Ecto neural progenitor cell (in vitro differentiated cells): ENCODE measurements at regions not wholly inside any gene's neighbourhood (a gene's known extent, or its start where the extent isn't known, plus 50 kb on each side); places are given as distances from the start of the nearest gene placed in this dataset.

Source experiments
- DNase-seq: peaks from one replicate; pipeline ENCODE4 v3.0.0-alpha.2; 2018; ENCODE audit warnings: low spot score

- DNase-seq: no peak
These were observed 134.8 kb upstream of the NTM start for GRCh38 chr11:131235328-131236298.

GRCh38 chr11:131240421-131240820 is 130.0 kb upstream of the NTM start:
- DNase-seq: no peak

GRCh38 chr11:131242476-131243000 is 127.9 kb upstream of the NTM start:
- peak; percentile 16 for DNase-seq

DNA sequence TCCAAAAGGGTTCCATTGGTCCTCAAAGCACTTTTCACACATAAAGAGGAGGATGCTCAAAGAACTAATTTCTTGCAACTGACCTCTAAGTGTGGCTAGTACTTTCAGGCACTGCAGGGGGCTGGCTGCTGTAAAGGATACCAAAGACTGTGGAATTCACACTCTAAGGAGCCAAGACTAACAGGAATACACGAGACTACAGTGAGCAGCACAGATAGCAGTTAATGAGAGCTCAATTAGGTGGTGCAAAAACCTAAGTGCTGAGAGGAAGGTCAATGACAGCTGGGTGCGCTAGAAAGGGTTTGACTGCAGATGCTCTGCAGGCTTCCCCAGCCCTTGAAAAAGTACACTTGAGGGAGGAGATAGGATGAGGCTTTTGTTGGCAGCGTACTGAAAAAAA is 124.3 kb upstream of the NTM start:
- no peak for DNase-seq

DNA sequence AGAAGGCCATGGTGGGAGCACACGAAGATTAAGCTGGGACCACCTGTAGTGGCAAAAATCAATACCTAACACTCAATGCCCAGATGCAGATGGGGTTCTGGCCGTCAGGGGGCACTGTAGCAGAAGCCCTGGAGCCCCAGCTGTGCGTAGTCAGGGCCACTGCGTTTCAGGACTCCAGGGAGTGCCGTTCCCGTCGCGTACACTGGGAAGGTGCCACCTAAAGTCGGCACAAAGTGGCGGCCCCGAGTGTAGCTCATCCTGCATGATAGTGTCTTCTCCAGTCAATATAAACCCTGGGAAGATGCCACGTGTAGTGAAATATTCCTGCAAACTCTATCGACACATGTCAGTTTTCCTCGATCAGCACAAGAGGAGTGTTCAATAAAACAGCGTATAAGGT is 123.8 kb upstream of the NTM start:
- peak; percentile 77 for DNase-seq

GRCh38 chr11:131248588-131248987 is 121.8 kb upstream of the NTM start:
- DNase-seq: no peak

- no peak for DNase-seq
These were observed 117.2 kb upstream of the NTM start for GRCh38 chr11:131253142-131253655.

GRCh38 chr11:131253656-131254151 is 116.7 kb upstream of the NTM start:
- no peak for DNase-seq

- DNase-seq: no peak
These were observed 116.2 kb upstream of the NTM start for GRCh38 chr11:131254254-131254653.

- DNase-seq: no peak
These were observed 96.2 kb upstream of the NTM start for GRCh38 chr11:131274233-131274632.

- DNase-seq: no peak
These were observed 94.8 kb upstream of the NTM start for GRCh38 chr11:131275580-131275979.

DNA sequence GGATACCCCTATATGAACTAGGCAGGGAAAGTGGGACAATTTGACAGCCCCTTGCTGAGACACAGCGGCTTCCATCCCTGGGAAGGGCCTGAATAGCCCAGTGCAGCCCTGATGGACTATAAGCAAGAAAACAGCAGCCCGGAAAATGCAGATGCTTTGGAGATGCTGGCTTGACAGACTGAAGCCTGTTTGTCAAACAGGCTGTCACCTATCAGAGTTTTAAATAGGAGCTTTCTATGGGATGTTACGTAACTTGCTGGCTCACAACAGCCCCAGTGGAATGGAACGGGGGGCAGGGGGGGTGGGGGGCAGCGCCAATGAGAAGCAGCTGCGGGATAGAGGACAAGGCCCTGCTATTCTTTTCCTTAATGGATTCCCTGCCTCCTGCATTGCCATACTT is 91.9 kb upstream of the NTM start:
- DNase-seq: no peak

DNA sequence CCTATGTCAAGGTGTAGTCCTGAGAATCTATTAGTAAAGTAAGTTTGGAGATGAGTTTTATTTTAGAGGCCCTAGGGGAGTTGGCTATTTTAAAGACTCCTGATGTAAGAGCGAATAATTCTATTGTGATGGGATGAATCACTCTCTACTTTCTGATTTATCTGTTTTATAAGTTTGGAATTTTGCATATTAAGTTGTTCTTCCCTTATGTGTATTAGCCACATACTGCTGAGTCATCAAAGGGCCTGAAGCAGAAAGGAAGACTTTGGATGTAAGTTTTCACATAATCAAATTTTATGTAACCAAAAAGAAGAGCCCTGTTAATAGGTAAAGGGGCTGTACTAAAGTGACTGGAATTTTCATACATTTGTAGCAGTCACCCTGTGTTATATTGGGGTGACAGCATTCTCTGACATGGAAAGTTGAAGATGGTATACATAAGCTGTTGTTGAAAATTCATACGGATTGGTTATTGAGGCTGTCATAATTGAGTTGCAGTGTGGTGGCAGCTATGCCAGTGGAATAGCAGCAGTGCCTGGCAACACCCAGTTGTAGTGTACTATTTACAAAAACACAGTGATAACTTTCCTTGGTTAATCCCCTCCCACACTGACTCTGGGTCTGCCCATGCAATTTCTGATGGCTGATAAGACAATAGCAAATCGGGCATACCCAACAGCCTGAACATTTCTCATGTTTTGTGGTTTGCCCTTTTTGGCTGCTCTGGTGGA is 90.6 kb upstream of the NTM start:
- no peak for DNase-seq

DNA sequence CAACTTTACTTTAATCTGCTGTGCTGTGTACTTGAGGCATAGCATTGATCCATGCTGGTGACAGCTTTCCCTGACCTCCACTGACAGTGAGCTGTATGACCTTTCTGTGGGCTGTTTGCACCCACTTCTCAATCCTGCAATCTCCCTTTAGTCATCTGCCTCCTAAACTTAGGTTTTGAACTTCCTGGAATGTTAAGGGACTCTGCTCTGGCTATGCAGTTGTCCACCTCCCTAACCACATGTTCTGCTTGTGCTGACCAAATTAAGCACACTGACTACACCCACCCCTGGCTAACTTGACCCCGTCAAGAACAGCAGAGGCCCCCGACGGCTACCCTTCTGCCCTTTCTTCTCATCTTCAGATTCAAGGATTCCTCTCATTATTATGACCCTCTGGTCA is 89.1 kb upstream of the NTM start:
- no peak for DNase-seq

DNA sequence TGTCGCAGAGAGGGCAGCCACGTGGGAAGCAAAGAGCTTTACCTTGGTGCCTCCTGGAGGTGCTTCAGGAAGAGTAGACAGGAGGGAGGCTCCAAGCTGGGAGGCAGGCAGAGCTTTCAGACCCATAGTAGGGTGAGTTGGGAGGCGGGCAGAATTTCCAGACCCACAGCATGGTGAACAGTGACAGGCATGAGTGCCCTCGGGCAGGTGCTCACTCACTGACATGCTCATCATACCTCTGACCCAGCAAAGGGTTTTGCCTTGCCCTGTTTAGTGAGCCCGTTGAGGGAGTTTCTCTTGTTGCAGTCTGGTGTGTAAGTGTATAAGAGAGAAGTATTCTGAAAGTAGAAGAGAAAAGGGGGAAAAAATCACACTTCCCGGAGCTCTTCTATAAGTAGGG is 86.4 kb upstream of the NTM start:
- no peak for DNase-seq

- no peak for DNase-seq
These were observed 81.8 kb upstream of the NTM start for GRCh38 chr11:131288521-131289091.

DNA sequence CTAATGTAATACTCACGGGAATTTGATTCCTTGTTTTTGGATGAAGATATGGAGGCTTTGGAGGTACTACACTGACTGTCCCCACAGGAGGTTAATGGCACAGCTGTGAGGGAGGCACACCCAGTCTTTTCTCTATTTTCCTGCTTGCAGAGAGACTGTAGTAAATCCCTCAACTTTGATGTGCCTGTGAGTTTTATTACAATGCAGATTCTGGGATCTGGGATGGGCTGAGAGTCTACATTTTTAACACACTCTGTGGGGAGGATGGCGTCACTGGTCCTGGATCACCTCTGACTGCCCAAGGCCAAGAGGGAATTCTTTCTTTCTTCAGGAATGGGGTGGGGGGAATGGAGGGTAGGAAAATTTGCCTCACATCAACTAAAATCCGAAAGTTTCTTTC is 80.2 kb upstream of the NTM start:
- DNase-seq: no peak

GRCh38 chr11:131295986-131296385 is 74.4 kb upstream of the NTM start:
- DNase-seq: no peak

DNA sequence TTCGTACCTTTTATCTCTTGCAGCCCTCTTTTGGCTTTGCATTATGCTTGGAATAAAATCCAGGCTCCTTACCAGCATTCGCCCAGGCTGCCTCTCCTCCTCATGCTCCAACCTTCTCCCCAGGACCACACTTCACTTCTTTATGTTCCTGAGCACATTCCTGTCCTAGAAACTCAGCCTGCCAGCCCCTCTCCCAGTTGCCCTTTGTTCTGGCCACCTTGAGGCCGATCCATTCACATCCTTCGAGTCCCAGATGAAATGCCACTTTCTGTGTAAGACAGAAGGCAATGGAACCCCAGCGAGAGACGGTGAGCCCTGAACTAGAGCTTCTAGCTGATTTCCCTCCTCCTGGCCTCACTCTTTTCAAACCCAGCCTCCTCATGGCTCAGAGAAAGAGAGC is 73.0 kb upstream of the NTM start:
- DNase-seq: no peak

GRCh38 chr11:131299598-131300438 is 70.6 kb upstream of the NTM start:
- no peak for DNase-seq

DNA sequence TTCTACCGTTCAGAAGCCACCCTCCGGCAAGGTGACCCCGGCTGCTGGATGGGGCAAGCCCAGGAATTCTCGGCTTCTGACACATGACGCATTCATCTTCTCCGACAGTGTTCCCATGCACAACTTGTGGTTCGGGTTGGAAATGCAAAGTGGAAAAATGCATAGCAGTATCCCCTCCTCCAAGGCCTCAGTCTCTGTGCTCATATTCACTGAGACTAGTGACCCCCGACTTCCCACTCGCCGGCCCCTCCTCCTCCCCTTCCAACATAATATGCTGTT is 70.0 kb upstream of the NTM start:
- no peak for DNase-seq

GRCh38 chr11:131301306-131301705 is 69.1 kb upstream of the NTM start:
- no peak for DNase-seq
